ENCODE measurements at regions not wholly inside any gene's neighbourhood (a gene's known extent, or its start where the extent isn't known, plus 50 kb on each side); places are given as distances from the start of the nearest gene placed in this dataset.
A peak's percentile ranks its signal among the peaks of the same experiment; 100 is the strongest.

GRCh38 chr2:173751245-173751975 lies 213.8 kb downstream of the SP3 start:
- no peak for TF ChIP-seq CTCF (IDR thresholded peaks at IDR 0.05; ENCODE audit: insufficient read depth, low read depth, low read length)
- H3K4me3 ChIP-seq (ENCODE audit: low read depth, low read length), result no peak overlapping the region
- DNase-seq (ENCODE audit: low read depth), result no peak

GRCh38 chr2:173752152-173752551 lies 213.0 kb downstream of the SP3 start:
- peak; percentile 39 for TF ChIP-seq CTCF (IDR thresholded peaks at IDR 0.05; ENCODE audit: insufficient read depth, low read depth, low read length)
- H3K4me3 ChIP-seq (ENCODE audit: low read depth, low read length), result no peak overlapping the region
- peak; percentile 6 for DNase-seq (ENCODE audit: low read depth)

- no peak for DNase-seq (ENCODE audit: low read depth)
- no peak for TF ChIP-seq CTCF (IDR thresholded peaks at IDR 0.05; ENCODE audit: insufficient read depth, low read depth, low read length)
- no peak overlapping the region for H3K4me3 ChIP-seq (ENCODE audit: low read depth, low read length)
Measured at GRCh38 chr2:173753441-173753840, 211.7 kb downstream of the SP3 start.

- DNase-seq (ENCODE audit: low read depth), result no peak
- TF ChIP-seq CTCF (IDR thresholded peaks at IDR 0.05; ENCODE audit: insufficient read depth, low read depth, low read length), result no peak
- H3K4me3 ChIP-seq (ENCODE audit: low read depth, low read length), result no peak overlapping the region
Measured at GRCh38 chr2:173754165-173754564, 211.0 kb downstream of the SP3 start.

GRCh38 chr2:173754837-173755236 lies 210.3 kb downstream of the SP3 start:
- no peak overlapping the region for H3K4me3 ChIP-seq (ENCODE audit: low read depth, low read length)
- no peak for DNase-seq (ENCODE audit: low read depth)
- no peak for TF ChIP-seq CTCF (IDR thresholded peaks at IDR 0.05; ENCODE audit: insufficient read depth, low read depth, low read length)

- TF ChIP-seq CTCF (IDR thresholded peaks at IDR 0.05; ENCODE audit: insufficient read depth, low read depth, low read length), result no peak
- no peak overlapping the region for H3K4me3 ChIP-seq (ENCODE audit: low read depth, low read length)
- no peak for DNase-seq (ENCODE audit: low read depth)
Measured at GRCh38 chr2:173755798-173756197, 209.4 kb downstream of the SP3 start.

- no peak for TF ChIP-seq CTCF (IDR thresholded peaks at IDR 0.05; ENCODE audit: insufficient read depth, low read depth, low read length)
- H3K4me3 ChIP-seq (ENCODE audit: low read depth, low read length), result no peak overlapping the region
- DNase-seq (ENCODE audit: low read depth), result no peak
Measured at GRCh38 chr2:173759959-173760358, 205.2 kb downstream of the SP3 start.
